OCI-LY3 (cell line): ENCODE measurements at regions not wholly inside any gene's neighbourhood (a gene's known extent, or its start where the extent isn't known, plus 50 kb on each side); places are given as distances from the start of the nearest gene placed in this dataset.

Experiments
- H2AFZ ChIP-seq: fragments of 200-600, 300-600 bp; shearing (Covaris generic); 2 replicates; pipeline ENCODE4 v1.6.0; 2014; ENCODE audit warnings: antibody characterized with exemption, low read depth, low read length
- H3K27ac ChIP-seq: fragments of 200-600, 300-600 bp; sonication (generic); 2 replicates; pipeline ENCODE4 v1.5.1; 2014; ENCODE audit warnings: mild to moderate bottlenecking, low read length, moderate library complexity, mixed read lengths
- H3K27me3 ChIP-seq: fragments of 200-600, 300-600 bp; sonication (generic); 2 replicates; pipeline ENCODE4 v1.6.1; 2014; ENCODE audit warnings: low read depth, low read length, mixed read lengths
- H3K36me3 ChIP-seq: fragments of 200-600, 300-600 bp; sonication (generic); replicated peaks from 2 replicates; pipeline ENCODE3; 2014; ENCODE audit warnings: low read depth, low read length, mixed read lengths
- H3K4me1 ChIP-seq: fragments of 300-600, 200-600 bp; sonication (generic); 2 replicates; pipeline ENCODE4 v1.6.1; 2014; ENCODE audit warnings: low read length, mixed read lengths
- H3K4me2 ChIP-seq: fragments of 200-600, 300-600 bp; sonication (generic); 2 replicates; pipeline ENCODE4 v1.6.1; 2014; ENCODE audit warnings: low read length, mixed read lengths
- H3K4me3 ChIP-seq: fragments of 300-600, 200-600 bp; sonication (generic); 2 replicates; pipeline ENCODE4 v1.5.1; 2014; ENCODE audit warnings: antibody characterized with exemption, mild to moderate bottlenecking, low read length, moderate library complexity
- H3K79me2 ChIP-seq: fragments of 300-600, 200-600 bp; shearing (Covaris generic); 2 replicates; pipeline ENCODE4 v1.6.1; 2014; ENCODE audit warnings: mild to moderate bottlenecking, low read length, mixed read lengths
- H3K9ac ChIP-seq: fragments of 300-600, 200-600 bp; shearing (Covaris generic); 2 replicates; pipeline ENCODE4 v1.6.0; 2014; ENCODE audit warnings: mild to moderate bottlenecking, low read length, moderate library complexity
- H3K9me3 ChIP-seq: fragments of 200-600, 300-600 bp; shearing (Covaris generic); 2 replicates; pipeline ENCODE4 v1.6.1; 2014; ENCODE audit warnings: low read length, mixed read lengths; ENCODE audit not compliant: insufficient read depth
- H4K20me1 ChIP-seq: fragments of 200-600, 300-600 bp; sonication (generic); 2 replicates; pipeline ENCODE4 v1.6.1; 2016; ENCODE audit warnings: low read length, mixed read lengths; ENCODE audit not compliant: insufficient read depth
- CTCF ChIP-seq: fragments of 200-600, 300-600 bp; sonication (generic); IDR thresholded peaks from 2 replicates; pipeline ENCODE4 v1.5.1; 2014; ENCODE audit warnings: antibody characterized with exemption, low read length, low read depth
- EZH2phosphoT487 ChIP-seq: fragments of 200-600 bp; shearing (Covaris generic); IDR thresholded peaks from 2 replicates; pipeline ENCODE4 v1.6.1; 2018; ENCODE audit warnings: antibody characterized with exemption, mixed run types, low read depth

GRCh38 chr18:10053861-10054260 lies 140.0 kb downstream of the VAPA start:
- no peaks in the 10 kb centered on the region for H3K36me3 ChIP-seq
- H3K9ac ChIP-seq: no peak overlapping the region
- no peaks in the 10 kb centered on the region for H3K79me2 ChIP-seq
- H3K27ac ChIP-seq: no peak overlapping the region
- no peak for TF ChIP-seq EZH2phosphoT487
- no peak for TF ChIP-seq CTCF
- no peak overlapping the region for H3K4me2 ChIP-seq
- H4K20me1 ChIP-seq: no peaks in the 10 kb centered on the region
- H2AFZ ChIP-seq: no peak overlapping the region
- no peaks in the 10 kb centered on the region for H3K9me3 ChIP-seq
- H3K27me3 ChIP-seq: 0 out of 2 replicates have a peak, but pooled peaks cover 1% of the 10 kb centered on the region
- no peak overlapping the region for H3K4me3 ChIP-seq
- H3K4me1 ChIP-seq: 0 out of 2 replicates have a peak, but pooled peaks cover 6% of the 10 kb centered on the region

- no peaks in the 10 kb centered on the region for H3K36me3 ChIP-seq
- H3K4me3 ChIP-seq: no peak overlapping the region
- no peak overlapping the region for H3K9ac ChIP-seq
- no peak overlapping the region for H3K4me2 ChIP-seq
- H3K27me3 ChIP-seq: 0 out of 2 replicates have a peak, but pooled peaks cover 3% of the 10 kb centered on the region
- no peak overlapping the region for H2AFZ ChIP-seq
- H3K79me2 ChIP-seq: no peaks in the 10 kb centered on the region
- no peaks in the 10 kb centered on the region for H3K9me3 ChIP-seq
- no peak for TF ChIP-seq CTCF
- TF ChIP-seq EZH2phosphoT487: no peak
- 0 out of 2 replicates have a peak, but pooled peaks cover 6% of the 10 kb centered on the region for H3K4me1 ChIP-seq
- H3K27ac ChIP-seq: no peak overlapping the region
- no peaks in the 10 kb centered on the region for H4K20me1 ChIP-seq
Measured at GRCh38 chr18:10054366-10054765, 140.6 kb downstream of the VAPA start.

- Histone ChIP-seq H3K4me2 (no peak overlapping the region), H4K20me1 (no peaks in the 10 kb centered on the region), H3K36me3 (no peaks in the 10 kb centered on the region), H3K79me2 (no peaks in the 10 kb centered on the region), H3K9me3 (no peaks in the 10 kb centered on the region), H3K4me3 (no peak overlapping the region), H2AFZ (no peak overlapping the region), H3K27ac (no peak overlapping the region), H3K4me1 (0 out of 2 replicates have a peak, but pooled peaks cover 6% of the 10 kb centered on the region), H3K27me3 (0 out of 2 replicates have a peak, but pooled peaks cover 3% of the 10 kb centered on the region), H3K9ac (no peak overlapping the region)
- TF ChIP-seq CTCF (no peak), EZH2phosphoT487 (no peak)
Measured at GRCh38 chr18:10055125-10055750, 141.4 kb downstream of the VAPA start.

- Histone ChIP-seq H3K79me2 (no peaks in the 10 kb centered on the region), H2AFZ (no peak overlapping the region), H4K20me1 (no peaks in the 10 kb centered on the region), H3K27me3 (0 out of 2 replicates have a peak, but pooled peaks cover 3% of the 10 kb centered on the region), H3K36me3 (no peaks in the 10 kb centered on the region), H3K9me3 (no peaks in the 10 kb centered on the region), H3K27ac (no peak overlapping the region), H3K9ac (no peak overlapping the region), H3K4me1 (0 out of 2 replicates have a peak, but pooled peaks cover 6% of the 10 kb centered on the region), H3K4me3 (no peak overlapping the region), H3K4me2 (no peak overlapping the region)
- TF ChIP-seq CTCF (no peak), EZH2phosphoT487 (no peak)
Measured at GRCh38 chr18:10056506-10056905, 142.7 kb downstream of the VAPA start.
